Prostate gland (tissue), 2 donors: ENCODE measurements at regions not wholly inside any gene's neighbourhood (a gene's known extent, or its start where the extent isn't known, plus 50 kb on each side); places are given as distances from the start of the nearest gene placed in this dataset.

Experiments
- CTCF ChIP-seq, 4 experiments: fragments of 200-600 bp in 2 of 4; fragments of 450-650 bp in 2 of 4; sonication (generic) in 2 of 4; IDR thresholded peaks; 1 replicate in 3 of 4; 2 replicates in 1 of 4; pipeline ENCODE4 v1.5.1; 2016 to 2019; ENCODE audit warnings: antibody characterized with exemption in 4 of 4, mild to moderate bottlenecking in 2 of 4, moderate library complexity in 2 of 4
- POLR2AphosphoS5 ChIP-seq: sonication (generic); formaldehyde crosslinking; IDR thresholded peaks from one replicate; pipeline ENCODE4 v1.6.1; 2017; ENCODE audit warnings: antibody characterized with exemption

GRCh38 chr22:49629586-49630447, 197.9 kb downstream of the BRD1 start:
- TF ChIP-seq CTCF (IDR thresholded peaks at IDR 0.05) (no peak), POLR2AphosphoS5 (no peak)
